ENCODE measurements at regions not wholly inside any gene's neighbourhood (a gene's known extent, or its start where the extent isn't known, plus 50 kb on each side); places are given as distances from the start of the nearest gene placed in this dataset.

GRCh38 chr4:23942471-23942870 is 52.6 kb upstream of the PPARGC1A start:
- Histone ChIP-seq H3K27me3 (ENCODE audit: low read length) (no peaks in the 10 kb centered on the region), H3K36me3 (ENCODE audit: low read depth, low read length) (no peaks in the 10 kb centered on the region), H3K4me1 (ENCODE audit: insufficient read depth, low read length) (no peaks in the 10 kb centered on the region), H3K9me2 (replicated peaks; ENCODE audit: low read length) (no peaks in the 10 kb centered on the region), H3K79me2 (ENCODE audit: low read length) (no peaks in the 10 kb centered on the region), H3K4me2 (ENCODE audit: low read length) (no peak overlapping the region), H3F3A (ENCODE audit: low read length, unreplicated experiment) (no peaks in the 10 kb centered on the region), H3K4me3 (ENCODE audit: low read length) (no peak overlapping the region), H3K27ac (ENCODE audit: low read length) (no peak overlapping the region), H2AFZ (ENCODE audit: low read length) (no peak overlapping the region), H4K20me1 (ENCODE audit: low read length) (no peaks in the 10 kb centered on the region), H3K9me3 (ENCODE audit: low read length) (no peaks in the 10 kb centered on the region), H3K9ac (ENCODE audit: low read length) (no peak overlapping the region)
- BruUV-seq (replicated peaks), result no TSS peak
- ChIA-PET CTCF (no interaction called here), POLR2A (ENCODE audit: unreplicated experiment) (no interaction called here)
- TF ChIP-seq EZH2 (IDR thresholded peaks at IDR 0.05; ENCODE audit: low read length, unreplicated experiment) (no peak), EZH2phosphoT487 (IDR thresholded peaks at IDR 0.05; ENCODE audit: borderline replicate concordance, low read length) (no peak), CTCF (conservative IDR thresholded peaks at IDR 0.05; ENCODE audit: low read depth, low read length) (no peak)
- ATAC-seq (no peak), DNase-seq (no peak)
- intact Hi-C loops (cut with micrococcal nuclease), result no loop called here
